PC-3 (cell line): ENCODE measurements at regions not wholly inside any gene's neighbourhood (a gene's known extent, or its start where the extent isn't known, plus 50 kb on each side); places are given as distances from the start of the nearest gene placed in this dataset.

ENCODE experiments used
- ATAC-seq: fragments of 200-7000 bp; cut with Tn5 transposase; 2 replicates; pipeline ENCODE4 v1.9.1; 2020; ENCODE audit warnings: mild to moderate bottlenecking, moderate library complexity
- BruUV-seq: library from RNA; stranded (reverse); fragments of 400-500 nt; replicated peaks from 2 replicates; lab custom pipeline; 2021; lab: Mats Ljungman, UMichigan
- CTCF ChIA-PET: fragments of 300-600 bp; sonication (Branson Sonifier 250); formaldehyde crosslinking; loops from one replicate; lab custom pipeline; 2022; ENCODE audit warnings: antibody characterized with exemption; lab: Charles Lee
- POLR2A ChIA-PET: fragments of 300-600 bp; sonication (Branson Sonifier 250); formaldehyde crosslinking; loops from one replicate; lab custom pipeline; 2022; ENCODE audit warnings: antibody characterized with exemption; ENCODE audit not compliant: unreplicated experiment; lab: Charles Lee
- DNase-seq: peaks from one replicate; pipeline ENCODE4 v3.0.0-alpha.2; 2015
- H2AFZ ChIP-seq: fragments of 300-600 bp; sonication (generic); 2 replicates; pipeline ENCODE4 v1.6.0; 2016; ENCODE audit warnings: antibody characterized with exemption, low read length
- H3F3A ChIP-seq: fragments of 300-600 bp; sonication (generic); one replicate; pipeline ENCODE4 v1.6.0; 2017; ENCODE audit warnings: antibody characterized with exemption, low read length, control low read depth, mild to moderate bottlenecking; ENCODE audit not compliant: unreplicated experiment
- H3K27ac ChIP-seq: fragments of 300-600 bp; sonication (generic); 2 replicates; pipeline ENCODE4 v1.5.1; 2016; ENCODE audit warnings: mild to moderate bottlenecking, low read length
- H3K27me3 ChIP-seq: fragments of 300-600 bp; sonication (generic); 2 replicates; pipeline ENCODE4 v1.6.1; 2016; ENCODE audit warnings: low read length, mixed read lengths
- H3K36me3 ChIP-seq: fragments of 300-600 bp; sonication (generic); 2 replicates; pipeline ENCODE4 v1.6.1; 2016; ENCODE audit warnings: low read depth, mixed run types, low read length, mixed read lengths
- H3K4me1 ChIP-seq: fragments of 300-600 bp; sonication (generic); 2 replicates; pipeline ENCODE4 v1.5.1; 2016; ENCODE audit warnings: low read length; ENCODE audit not compliant: insufficient read depth
- H3K4me2 ChIP-seq: fragments of 300-600 bp; sonication (generic); 2 replicates; pipeline ENCODE4 v1.6.0; 2016; ENCODE audit warnings: low read length
- H3K4me3 ChIP-seq: fragments of 300-600 bp; sonication (generic); 2 replicates; pipeline ENCODE4 v1.5.1; 2016; ENCODE audit warnings: mild to moderate bottlenecking, low read length, mixed read lengths
- H3K79me2 ChIP-seq: fragments of 300-600 bp; sonication (generic); 2 replicates; pipeline ENCODE4 v1.6.1; 2017; ENCODE audit warnings: low read length, mixed read lengths
- H3K9ac ChIP-seq: fragments of 300-600 bp; sonication (generic); 2 replicates; pipeline ENCODE4 v1.6.0; 2016; ENCODE audit warnings: mild to moderate bottlenecking, low read length
- H3K9me2 ChIP-seq: fragments of 300-600 bp; sonication (generic); replicated peaks from 2 replicates; pipeline ENCODE4 v1.6.1; 2016; ENCODE audit warnings: mixed run types, low read length, mixed read lengths
- H3K9me3 ChIP-seq: fragments of 300-600 bp; sonication (generic); 2 replicates; pipeline ENCODE4 v1.6.1; 2016; ENCODE audit warnings: low read length, mixed read lengths
- H4K20me1 ChIP-seq: fragments of 300-600 bp; sonication (generic); 2 replicates; pipeline ENCODE4 v1.6.1; 2016; ENCODE audit warnings: low read length, mixed read lengths
- CTCF ChIP-seq: fragments of 300-600 bp; sonication (generic); conservative IDR thresholded peaks from 2 replicates; pipeline ENCODE4 v1.5.1; 2017; ENCODE audit warnings: antibody characterized with exemption, low read depth, mild to moderate bottlenecking, low read length
- EZH2 ChIP-seq: fragments of 300-600 bp; sonication (generic); IDR thresholded peaks from one replicate; pipeline ENCODE4 v1.6.1; 2017; ENCODE audit warnings: antibody characterized with exemption, mild to moderate bottlenecking, low read length; ENCODE audit not compliant: unreplicated experiment
- EZH2phosphoT487 ChIP-seq: fragments of 300-600 bp; sonication (generic); IDR thresholded peaks from 2 replicates; pipeline ENCODE4 v1.6.1; 2018; ENCODE audit warnings: mild to moderate bottlenecking, antibody characterized with exemption, low read length, borderline replicate concordance
- intact Hi-C: fragments of 100-400 bp; cut with micrococcal nuclease; formaldehyde crosslinking; loops from 2 replicates; pipeline ENCODE4 v1.9.0; 2023

- no peaks in the 10 kb centered on the region for H3F3A ChIP-seq
- H3K79me2 ChIP-seq: no peaks in the 10 kb centered on the region
- CTCF ChIA-PET: no interaction called here
- no peak overlapping the region for H3K4me3 ChIP-seq
- no peak overlapping the region for H3K9ac ChIP-seq
- H3K36me3 ChIP-seq: no peaks in the 10 kb centered on the region
- ATAC-seq: no peak
- no peak overlapping the region for H2AFZ ChIP-seq
- no peak for TF ChIP-seq EZH2
- TF ChIP-seq CTCF: no peak
- no peak for TF ChIP-seq EZH2phosphoT487
- intact Hi-C loops: no loop called here
- no TSS peak for BruUV-seq
- no peaks in the 10 kb centered on the region for H3K4me1 ChIP-seq
- H3K9me2 ChIP-seq: no peaks in the 10 kb centered on the region
- no peak overlapping the region for H3K27ac ChIP-seq
- H4K20me1 ChIP-seq: no peaks in the 10 kb centered on the region
- no peaks in the 10 kb centered on the region for H3K9me3 ChIP-seq
- DNase-seq: no peak
- no peak overlapping the region for H3K4me2 ChIP-seq
- POLR2A ChIA-PET: no interaction called here
- H3K27me3 ChIP-seq: no peaks in the 10 kb centered on the region
Observed at GRCh38 chr3:135556174-135556573, 409.4 kb upstream of the PPP2R3A start.

- ATAC-seq: no peak
- Histone ChIP-seq H3K36me3 (no peaks in the 10 kb centered on the region), H3F3A (no peaks in the 10 kb centered on the region), H4K20me1 (no peaks in the 10 kb centered on the region), H3K9me3 (no peaks in the 10 kb centered on the region), H3K27me3 (no peaks in the 10 kb centered on the region), H3K4me2 (no peak overlapping the region), H3K27ac (no peak overlapping the region), H3K9ac (no peak overlapping the region), H3K4me1 (no peaks in the 10 kb centered on the region), H3K9me2 (no peaks in the 10 kb centered on the region), H2AFZ (no peak overlapping the region), H3K4me3 (no peak overlapping the region), H3K79me2 (no peaks in the 10 kb centered on the region)
- ChIA-PET POLR2A (no interaction called here), CTCF (no interaction called here)
- no peak for DNase-seq
- intact Hi-C loops: no loop called here
- TF ChIP-seq EZH2: no peak
- no peak for TF ChIP-seq EZH2phosphoT487
- TF ChIP-seq CTCF: no peak
- BruUV-seq: no TSS peak
Observed at GRCh38 chr3:135558150-135558783, 407.3 kb upstream of the PPP2R3A start.

GRCh38 chr3:135558906-135559305, 406.6 kb upstream of the PPP2R3A start:
- Histone ChIP-seq H3K4me3 (no peak overlapping the region), H4K20me1 (no peaks in the 10 kb centered on the region), H3F3A (no peaks in the 10 kb centered on the region), H3K9me2 (no peaks in the 10 kb centered on the region), H3K27ac (no peak overlapping the region), H3K9ac (no peak overlapping the region), H3K36me3 (no peaks in the 10 kb centered on the region), H3K79me2 (no peaks in the 10 kb centered on the region), H3K9me3 (no peaks in the 10 kb centered on the region), H3K4me2 (no peak overlapping the region), H2AFZ (no peak overlapping the region), H3K27me3 (no peaks in the 10 kb centered on the region), H3K4me1 (no peaks in the 10 kb centered on the region)
- POLR2A ChIA-PET: no interaction called here
- CTCF ChIA-PET: no interaction called here
- no TSS peak for BruUV-seq
- DNase-seq (no peak), ATAC-seq (no peak)
- intact Hi-C loops: no loop called here
- TF ChIP-seq CTCF: no peak
- no peak for TF ChIP-seq EZH2
- no peak for TF ChIP-seq EZH2phosphoT487
